GM19193 (cell line): ENCODE measurements at regions not wholly inside any gene's neighbourhood (a gene's known extent, or its start where the extent isn't known, plus 50 kb on each side); places are given as distances from the start of the nearest gene placed in this dataset.

Experiments used
- POLR2A ChIP-seq: IDR thresholded peaks from 4 replicates; pipeline ENCODE4 v1.6.1; 2011; ENCODE audit not compliant: insufficient read depth, insufficient read length; ENCODE audit errors: extremely low read depth

GRCh38 chr17:71111460-71111859 lies 942.1 kb downstream of the KCNJ2 start:
- no peak for TF ChIP-seq POLR2A

- TF ChIP-seq POLR2A, result no peak
Measured at GRCh38 chr17:71111934-71112333, 942.6 kb downstream of the KCNJ2 start.

GRCh38 chr17:71113347-71113746 lies 944.0 kb downstream of the KCNJ2 start:
- no peak for TF ChIP-seq POLR2A

- TF ChIP-seq POLR2A, result no peak
Measured at GRCh38 chr17:71114911-71115668, 945.8 kb downstream of the KCNJ2 start.

GRCh38 chr17:71115669-71115972 lies 946.3 kb downstream of the KCNJ2 start:
- no peak for TF ChIP-seq POLR2A

- TF ChIP-seq POLR2A, result no peak
Measured at GRCh38 chr17:71117466-71117865, 948.1 kb downstream of the KCNJ2 start.

- no peak for TF ChIP-seq POLR2A
Measured at GRCh38 chr17:71118039-71118438, 948.7 kb downstream of the KCNJ2 start.

- no peak for TF ChIP-seq POLR2A
Measured at GRCh38 chr17:71127416-71127815, 958.1 kb downstream of the KCNJ2 start.

- TF ChIP-seq POLR2A, result no peak
Measured at GRCh38 chr17:71142333-71142732, 973.0 kb downstream of the KCNJ2 start.

- no peak for TF ChIP-seq POLR2A
Measured at GRCh38 chr17:71145486-71145885, 975.3 kb upstream of the SOX9 start.

GRCh38 chr17:71147906-71148305 lies 972.9 kb upstream of the SOX9 start:
- no peak for TF ChIP-seq POLR2A

- no peak for TF ChIP-seq POLR2A
Measured at GRCh38 chr17:71149607-71150006, 971.2 kb upstream of the SOX9 start.

- no peak for TF ChIP-seq POLR2A
Measured at GRCh38 chr17:71157297-71157696, 963.5 kb upstream of the SOX9 start.

GRCh38 chr17:71158437-71158836 lies 962.4 kb upstream of the SOX9 start:
- TF ChIP-seq POLR2A, result no peak

- TF ChIP-seq POLR2A, result no peak
Measured at GRCh38 chr17:71163121-71163812, 957.6 kb upstream of the SOX9 start.

GRCh38 chr17:71163813-71164122 lies 957.1 kb upstream of the SOX9 start:
- TF ChIP-seq POLR2A, result no peak
